ENCODE measurements at regions not wholly inside any gene's neighbourhood (a gene's known extent, or its start where the extent isn't known, plus 50 kb on each side); places are given as distances from the start of the nearest gene placed in this dataset.

DNA sequence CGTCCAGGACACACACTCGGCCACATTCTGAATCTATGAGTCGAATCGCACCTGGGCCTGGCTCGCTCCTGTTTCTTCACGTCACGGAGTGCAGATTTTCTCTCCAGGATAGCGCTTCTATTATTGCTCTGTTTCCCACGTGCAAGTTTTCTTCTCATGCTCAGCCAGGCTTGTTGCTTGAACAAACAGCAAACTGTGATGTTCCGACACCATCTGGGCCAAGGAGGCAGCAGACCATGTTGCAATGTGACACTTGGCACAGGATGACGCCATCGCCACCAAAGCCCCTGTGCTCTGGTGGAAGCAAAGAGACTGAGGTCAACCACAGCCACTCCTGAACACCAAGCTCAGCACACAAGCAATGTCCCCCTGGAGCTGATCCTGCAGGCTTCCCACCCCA lies 507.1 kb upstream of the ADARB2 start:
- TF ChIP-seq, protein P1, sequence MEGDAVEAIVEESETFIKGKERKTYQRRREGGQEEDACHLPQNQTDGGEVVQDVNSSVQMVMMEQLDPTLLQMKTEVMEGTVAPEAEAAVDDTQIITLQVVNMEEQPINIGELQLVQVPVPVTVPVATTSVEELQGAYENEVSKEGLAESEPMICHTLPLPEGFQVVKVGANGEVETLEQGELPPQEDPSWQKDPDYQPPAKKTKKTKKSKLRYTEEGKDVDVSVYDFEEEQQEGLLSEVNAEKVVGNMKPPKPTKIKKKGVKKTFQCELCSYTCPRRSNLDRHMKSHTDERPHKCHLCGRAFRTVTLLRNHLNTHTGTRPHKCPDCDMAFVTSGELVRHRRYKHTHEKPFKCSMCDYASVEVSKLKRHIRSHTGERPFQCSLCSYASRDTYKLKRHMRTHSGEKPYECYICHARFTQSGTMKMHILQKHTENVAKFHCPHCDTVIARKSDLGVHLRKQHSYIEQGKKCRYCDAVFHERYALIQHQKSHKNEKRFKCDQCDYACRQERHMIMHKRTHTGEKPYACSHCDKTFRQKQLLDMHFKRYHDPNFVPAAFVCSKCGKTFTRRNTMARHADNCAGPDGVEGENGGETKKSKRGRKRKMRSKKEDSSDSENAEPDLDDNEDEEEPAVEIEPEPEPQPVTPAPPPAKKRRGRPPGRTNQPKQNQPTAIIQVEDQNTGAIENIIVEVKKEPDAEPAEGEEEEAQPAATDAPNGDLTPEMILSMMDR (IDR thresholded peaks at IDR 0.05) = no peak
- TF ChIP-seq EZH2 (IDR thresholded peaks at IDR 0.05) (no peak), EZH2phosphoT487 (IDR thresholded peaks at IDR 0.05) (no peak)
